ENCODE measurements at regions not wholly inside any gene's neighbourhood (a gene's known extent, or its start where the extent isn't known, plus 50 kb on each side); places are given as distances from the start of the nearest gene placed in this dataset.
"Not testable (repeated sequence)": the region's sequence is repeated elsewhere in the genome, so short reads cannot be mapped to it uniquely, and the experiment has no call there.

- intact Hi-C loops (cut with micrococcal nuclease) = no loop called here
Measured at GRCh38 chr2:21194147-21194546, 70.4 kb downstream of the TDRD15 start.

- intact Hi-C loops (cut with micrococcal nuclease) = no loop called here
Measured at GRCh38 chr2:21194858-21195271, 71.1 kb downstream of the TDRD15 start.

DNA sequence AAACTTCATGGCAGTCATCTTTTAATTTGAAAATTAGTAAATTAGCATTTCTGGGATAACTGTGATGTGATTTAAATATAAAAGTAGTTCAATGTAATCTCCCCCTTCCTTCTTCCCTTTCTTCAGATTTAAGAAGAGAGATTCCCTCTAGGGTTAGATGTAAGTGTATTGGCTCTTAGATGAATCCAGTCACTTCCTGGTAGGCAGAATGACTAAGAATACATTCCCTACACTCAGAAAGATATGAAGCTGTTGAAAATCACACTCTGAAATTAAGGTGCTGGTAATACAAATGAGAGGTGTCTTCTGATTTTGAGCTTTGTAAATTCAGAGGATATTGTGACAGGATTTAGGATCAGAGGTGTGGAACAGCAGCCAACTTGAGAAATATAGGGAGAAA, 71.6 kb downstream of the TDRD15 start:
- intact Hi-C loops (cut with micrococcal nuclease) = no loop called here

DNA sequence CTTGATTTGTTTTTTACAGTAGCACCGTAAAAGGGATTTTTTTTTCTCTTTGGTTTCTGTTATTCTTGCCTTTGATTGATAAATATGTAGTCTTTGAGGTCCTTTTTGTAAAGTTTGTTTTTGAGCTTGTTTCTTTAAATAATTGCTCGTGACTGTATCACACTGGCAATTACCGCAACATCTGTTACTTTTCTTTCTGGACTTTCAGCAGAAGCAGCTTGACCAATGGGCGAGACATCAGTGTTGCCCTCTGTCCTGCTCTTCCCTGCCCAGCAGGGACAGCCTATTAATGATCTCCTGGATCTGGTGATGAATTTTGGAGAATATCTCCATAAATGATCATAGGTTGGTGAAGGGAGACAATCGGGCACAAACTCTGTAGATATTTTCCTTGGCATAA, 74.9 kb downstream of the TDRD15 start:
- intact Hi-C loops (cut with micrococcal nuclease) = no loop called here

GRCh38 chr2:21203976-21204375, 80.2 kb downstream of the TDRD15 start:
- intact Hi-C loops (cut with micrococcal nuclease) = no loop called here

- intact Hi-C loops (cut with micrococcal nuclease) = not testable (repeated sequence)
Measured at GRCh38 chr2:21214085-21214484, 90.3 kb downstream of the TDRD15 start.

- intact Hi-C loops (cut with micrococcal nuclease) = no loop called here
Measured at GRCh38 chr2:21217442-21217841, 93.7 kb downstream of the TDRD15 start.

DNA sequence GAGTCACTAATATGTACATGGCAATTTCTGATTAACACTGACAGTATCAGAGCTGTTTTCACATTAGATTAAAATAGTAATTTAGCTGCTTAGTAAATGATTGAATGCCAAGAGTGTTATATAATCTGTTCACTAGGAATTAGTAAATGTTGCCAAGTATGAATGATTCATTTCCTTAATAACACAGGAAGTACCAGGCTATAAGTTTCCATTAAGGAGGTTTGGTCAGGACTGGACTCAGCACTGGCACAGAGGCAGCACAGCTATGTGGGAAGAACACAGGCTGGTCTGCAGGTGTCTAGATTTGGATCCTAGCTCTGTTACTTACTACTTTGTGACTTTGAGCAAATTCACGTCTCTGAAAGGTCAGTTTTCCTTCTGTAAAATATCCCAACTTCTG, 97.2 kb downstream of the TDRD15 start:
- intact Hi-C loops (cut with micrococcal nuclease) = no loop called here

DNA sequence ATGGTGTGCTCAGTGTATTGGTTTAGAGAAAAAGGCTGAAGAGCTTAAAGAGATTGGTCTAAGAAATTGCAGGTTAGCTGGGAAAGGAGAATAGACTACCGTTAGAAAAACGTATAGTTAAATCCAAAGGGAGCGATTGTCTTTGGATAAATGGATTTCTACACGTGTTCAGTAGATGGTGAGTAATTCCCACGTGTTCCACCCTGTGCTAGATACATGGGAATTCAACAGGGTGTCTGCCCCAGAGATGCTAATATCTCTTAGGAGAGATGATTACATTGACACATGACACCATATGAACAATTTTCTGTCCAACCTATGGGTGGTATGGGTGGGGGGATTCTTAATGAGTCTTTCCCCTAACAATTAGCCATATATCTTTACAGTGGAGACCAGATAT, 99.8 kb downstream of the TDRD15 start:
- intact Hi-C loops (cut with micrococcal nuclease) = no loop called here

GRCh38 chr2:21228041-21228895, 104.5 kb downstream of the TDRD15 start:
- intact Hi-C loops (cut with micrococcal nuclease) = no loop called here

GRCh38 chr2:21229302-21229701, 105.5 kb downstream of the TDRD15 start:
- intact Hi-C loops (cut with micrococcal nuclease) = no loop called here

DNA sequence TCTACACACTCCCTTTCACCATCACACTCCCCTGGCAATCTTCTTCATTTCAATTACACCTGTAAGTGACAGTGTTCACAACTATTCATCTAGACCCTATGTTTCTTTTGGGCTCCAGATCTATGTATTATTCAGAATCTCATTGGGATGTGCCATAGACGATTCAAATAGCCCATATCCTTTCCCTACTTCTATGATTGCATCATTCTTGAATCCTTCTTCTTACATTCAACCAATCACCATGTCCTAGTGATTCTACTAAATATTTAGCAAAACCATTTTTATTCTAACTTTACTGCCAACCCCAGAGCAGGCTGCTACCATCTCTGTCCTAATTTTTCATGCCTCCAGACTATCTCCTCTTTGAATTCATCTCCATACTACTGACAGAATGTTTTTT, 106.4 kb downstream of the TDRD15 start:
- intact Hi-C loops (cut with micrococcal nuclease) = no loop called here

DNA sequence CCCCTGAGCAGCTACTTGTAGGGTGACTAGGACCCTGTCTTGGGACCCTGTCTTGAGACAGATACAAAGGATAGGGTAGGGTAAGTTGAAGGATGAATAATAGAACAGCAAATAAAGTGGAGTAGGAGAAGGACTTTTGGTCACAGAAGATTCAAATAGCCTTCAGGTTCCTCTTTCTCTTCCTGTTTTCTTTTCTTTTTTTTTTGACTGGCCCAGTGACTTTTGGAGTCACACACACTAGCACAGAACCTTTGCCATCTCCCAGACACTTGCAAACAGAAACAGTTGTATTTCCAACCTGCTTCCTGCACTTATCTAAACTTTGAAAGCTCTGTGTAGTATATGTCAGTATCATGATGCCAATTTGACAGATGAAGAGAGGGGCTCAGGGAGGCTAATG, 108.2 kb downstream of the TDRD15 start:
- intact Hi-C loops (cut with micrococcal nuclease) = no loop called here

- intact Hi-C loops (cut with micrococcal nuclease) = no loop called here
Measured at GRCh38 chr2:21233194-21233593, 109.4 kb downstream of the TDRD15 start.

DNA sequence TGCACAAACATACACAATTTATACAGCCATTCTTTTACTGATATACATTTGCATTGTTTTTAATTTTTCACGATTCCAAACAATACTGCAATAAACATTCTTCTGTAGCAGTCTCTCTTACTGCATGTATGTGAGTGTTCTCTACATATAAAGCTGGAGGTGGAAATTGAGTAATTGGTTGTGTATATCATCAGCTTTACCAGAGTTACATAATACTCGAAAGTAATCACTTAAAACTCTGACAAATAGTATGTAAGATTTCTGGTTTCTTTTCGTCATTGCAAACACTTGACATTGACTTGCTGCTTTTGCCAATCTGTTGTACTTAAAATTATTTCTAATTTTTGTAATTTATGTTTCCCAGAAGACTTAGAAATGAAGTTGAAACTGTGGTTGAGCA, 110.2 kb downstream of the TDRD15 start:
- intact Hi-C loops (cut with micrococcal nuclease) = no loop called here

GRCh38 chr2:21234464-21235120, 110.8 kb downstream of the TDRD15 start:
- intact Hi-C loops (cut with micrococcal nuclease) = no loop called here

- intact Hi-C loops (cut with micrococcal nuclease) = not testable (repeated sequence)
Measured at GRCh38 chr2:21239749-21240148, 116.0 kb downstream of the TDRD15 start.

GRCh38 chr2:21244161-21244560, 120.4 kb downstream of the TDRD15 start:
- intact Hi-C loops (cut with micrococcal nuclease) = no loop called here

GRCh38 chr2:21245565-21245964, 121.8 kb downstream of the TDRD15 start:
- intact Hi-C loops (cut with micrococcal nuclease) = no loop called here

- intact Hi-C loops (cut with micrococcal nuclease) = no loop called here
Measured at GRCh38 chr2:21249367-21249766, 125.6 kb downstream of the TDRD15 start.

DNA sequence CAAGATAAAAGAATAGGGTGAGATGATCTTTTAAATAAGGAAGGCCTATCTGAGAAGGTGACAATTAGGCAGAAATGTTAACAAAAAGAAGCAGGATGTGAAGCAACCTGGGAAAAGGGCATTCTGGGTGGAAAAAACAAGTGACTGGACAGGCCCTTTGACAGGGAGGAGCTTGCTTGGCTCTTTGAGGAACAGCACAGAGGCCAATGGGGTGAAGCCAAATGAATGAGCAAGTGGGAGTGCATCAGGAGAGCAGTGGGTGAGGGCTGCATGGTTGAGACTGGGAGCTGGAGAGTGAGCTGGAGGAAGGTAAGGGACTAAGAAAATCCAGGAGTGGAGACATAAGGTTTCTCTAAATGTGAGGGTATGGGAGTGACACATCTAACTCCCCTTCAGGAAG, 126.9 kb downstream of the TDRD15 start:
- intact Hi-C loops (cut with micrococcal nuclease) = no loop called here

DNA sequence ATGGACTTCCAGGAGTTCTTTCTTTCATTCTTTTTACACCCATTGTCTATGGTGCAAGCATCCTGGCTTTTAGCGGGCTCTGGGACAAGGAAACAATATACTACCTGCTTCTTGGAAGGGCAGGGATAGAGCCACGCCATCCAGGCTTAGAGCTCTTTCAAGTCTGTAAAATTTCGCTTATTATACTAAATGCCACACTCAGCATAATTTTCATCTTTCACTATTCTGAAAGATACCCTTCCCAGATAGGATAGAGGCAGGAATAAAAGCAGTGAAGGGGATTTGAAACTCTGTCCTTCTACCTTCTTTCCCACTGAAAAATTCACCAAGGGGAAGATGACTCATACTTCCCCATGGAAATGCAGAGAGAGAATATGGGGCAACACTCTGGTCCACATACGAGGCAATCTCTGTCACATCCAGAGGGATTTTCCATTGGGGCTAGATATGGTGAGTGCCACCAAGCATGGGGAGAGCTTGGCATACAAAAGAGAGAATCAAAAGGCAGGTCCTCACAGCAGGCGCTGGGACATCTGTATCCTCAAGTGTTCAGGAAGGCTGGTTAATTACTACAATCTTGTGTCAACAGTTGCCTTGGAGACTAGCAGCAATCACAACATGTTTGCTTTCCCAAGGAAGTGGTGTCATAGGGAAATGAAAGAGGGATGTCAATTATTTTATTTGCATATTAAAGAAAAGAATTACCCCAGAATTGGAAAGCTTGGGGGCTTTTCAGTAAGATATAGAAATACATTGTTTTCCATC, 127.6 kb downstream of the TDRD15 start:
- intact Hi-C loops (cut with micrococcal nuclease) = no loop called here
